HEK293 (cell line): ENCODE measurements at regions not wholly inside any gene's neighbourhood (a gene's known extent, or its start where the extent isn't known, plus 50 kb on each side); places are given as distances from the start of the nearest gene placed in this dataset.
A peak's percentile ranks its signal among the peaks of the same experiment; 100 is the strongest.

Experiments
- GLI4 ChIP-seq: fragments of 450-650 bp; formaldehyde crosslinking; IDR thresholded peaks from 2 replicates; pipeline ENCODE4 v1.5.1; 2016; ENCODE audit warnings: missing biosample characterization, missing genetic modification characterization
- SP2 ChIP-seq: fragments of 450-650 bp; formaldehyde crosslinking; IDR thresholded peaks from 2 replicates; pipeline ENCODE4 v1.5.1; 2016; ENCODE audit warnings: missing biosample characterization, missing genetic modification characterization
- ZBTB1 ChIP-seq: fragments of 450-650 bp; formaldehyde crosslinking; IDR thresholded peaks from 2 replicates; pipeline ENCODE4 v1.5.1; 2016; ENCODE audit warnings: missing biosample characterization, missing genetic modification characterization
- ZBTB10 ChIP-seq: fragments of 450-650 bp; formaldehyde crosslinking; IDR thresholded peaks from 2 replicates; pipeline ENCODE4 v1.5.1; 2016; ENCODE audit warnings: missing biosample characterization, missing genetic modification characterization
- ZFP3 ChIP-seq: fragments of 450-650 bp; formaldehyde crosslinking; IDR thresholded peaks from 2 replicates; pipeline ENCODE4 v1.5.1; 2016; ENCODE audit warnings: low read depth, missing biosample characterization, missing genetic modification characterization
- ZNF157 ChIP-seq: fragments of 450-650 bp; formaldehyde crosslinking; IDR thresholded peaks from 2 replicates; pipeline ENCODE4 v1.5.1; 2016; ENCODE audit warnings: missing biosample characterization, missing genetic modification characterization
- ZNF16 ChIP-seq: fragments of 450-650 bp; formaldehyde crosslinking; IDR thresholded peaks from 2 replicates; pipeline ENCODE4 v1.5.1; 2016; ENCODE audit warnings: low read depth, missing biosample characterization, missing genetic modification characterization
- ZNF184 ChIP-seq: fragments of 450-650 bp; IDR thresholded peaks from 2 replicates; pipeline ENCODE4 v1.5.1; 2018; ENCODE audit warnings: missing biosample characterization, mild to moderate bottlenecking, missing genetic modification characterization
- ZNF211 ChIP-seq: fragments of 450-650 bp; formaldehyde crosslinking; IDR thresholded peaks from 2 replicates; pipeline ENCODE4 v1.5.1; 2016; ENCODE audit warnings: low read depth, missing biosample characterization, missing genetic modification characterization
- ZNF335 ChIP-seq: fragments of 450-650 bp; formaldehyde crosslinking; conservative IDR thresholded peaks from 2 replicates; pipeline ENCODE4 v1.5.1; 2016; ENCODE audit warnings: missing biosample characterization, missing genetic modification characterization
- ZNF350 ChIP-seq: fragments of 450-650 bp; formaldehyde crosslinking; IDR thresholded peaks from 2 replicates; pipeline ENCODE4 v1.5.0; 2017; ENCODE audit warnings: missing biosample characterization, mild to moderate bottlenecking, missing genetic modification characterization
- ZNF404 ChIP-seq: fragments of 450-650 bp; formaldehyde crosslinking; IDR thresholded peaks from 2 replicates; pipeline ENCODE4 v1.5.1; 2017; ENCODE audit warnings: missing biosample characterization, missing genetic modification characterization
- ZNF596 ChIP-seq: fragments of 450-650 bp; IDR thresholded peaks from 2 replicates; pipeline ENCODE4 v1.5.0; 2018; ENCODE audit warnings: missing biosample characterization, mild to moderate bottlenecking, missing genetic modification characterization, moderate library complexity
- ZNF623 ChIP-seq: fragments of 450-650 bp; formaldehyde crosslinking; IDR thresholded peaks from 2 replicates; pipeline ENCODE4 v1.5.1; 2016; ENCODE audit warnings: missing biosample characterization, missing genetic modification characterization
- TF ChIP-seq, protein P1 (sequence below): fragments of 450-650 bp; formaldehyde crosslinking; optimal IDR thresholded peaks from 2 replicates; pipeline ENCODE3; 2016; ENCODE audit warnings: missing biosample characterization, mild to moderate bottlenecking, missing genetic modification characterization
- TF ChIP-seq, protein P2 (sequence below): fragments of 450-650 bp; formaldehyde crosslinking; IDR thresholded peaks from 2 replicates; pipeline ENCODE4 v1.5.1; 2016; ENCODE audit warnings: missing biosample characterization, missing genetic modification characterization, borderline replicate concordance
- TF ChIP-seq, protein P3 (sequence below): IDR thresholded peaks from 2 replicates; pipeline ENCODE4 v1.6.1; 2011; ENCODE audit warnings: mild to moderate bottlenecking, low read depth, low read length, borderline replicate concordance

- TF ChIP-seq ZNF211: no peak
- TF ChIP-seq, protein P1, sequence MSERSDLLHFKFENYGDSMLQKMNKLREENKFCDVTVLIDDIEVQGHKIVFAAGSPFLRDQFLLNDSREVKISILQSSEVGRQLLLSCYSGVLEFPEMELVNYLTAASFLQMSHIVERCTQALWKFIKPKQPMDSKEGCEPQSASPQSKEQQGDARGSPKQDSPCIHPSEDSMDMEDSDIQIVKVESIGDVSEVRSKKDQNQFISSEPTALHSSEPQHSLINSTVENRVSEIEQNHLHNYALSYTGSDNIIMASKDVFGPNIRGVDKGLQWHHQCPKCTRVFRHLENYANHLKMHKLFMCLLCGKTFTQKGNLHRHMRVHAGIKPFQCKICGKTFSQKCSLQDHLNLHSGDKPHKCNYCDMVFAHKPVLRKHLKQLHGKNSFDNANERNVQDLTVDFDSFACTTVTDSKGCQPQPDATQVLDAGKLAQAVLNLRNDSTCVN (tag by site-specific recombination): no peak
- TF ChIP-seq GLI4 (tag by site-specific recombination): 0 out of 2 replicates have a peak, but pooled peaks have one; percentile 74
- no peak for TF ChIP-seq ZNF16 (tag by site-specific recombination)
- TF ChIP-seq ZNF404 (tag by site-specific recombination): no peak
- TF ChIP-seq, protein P2, sequence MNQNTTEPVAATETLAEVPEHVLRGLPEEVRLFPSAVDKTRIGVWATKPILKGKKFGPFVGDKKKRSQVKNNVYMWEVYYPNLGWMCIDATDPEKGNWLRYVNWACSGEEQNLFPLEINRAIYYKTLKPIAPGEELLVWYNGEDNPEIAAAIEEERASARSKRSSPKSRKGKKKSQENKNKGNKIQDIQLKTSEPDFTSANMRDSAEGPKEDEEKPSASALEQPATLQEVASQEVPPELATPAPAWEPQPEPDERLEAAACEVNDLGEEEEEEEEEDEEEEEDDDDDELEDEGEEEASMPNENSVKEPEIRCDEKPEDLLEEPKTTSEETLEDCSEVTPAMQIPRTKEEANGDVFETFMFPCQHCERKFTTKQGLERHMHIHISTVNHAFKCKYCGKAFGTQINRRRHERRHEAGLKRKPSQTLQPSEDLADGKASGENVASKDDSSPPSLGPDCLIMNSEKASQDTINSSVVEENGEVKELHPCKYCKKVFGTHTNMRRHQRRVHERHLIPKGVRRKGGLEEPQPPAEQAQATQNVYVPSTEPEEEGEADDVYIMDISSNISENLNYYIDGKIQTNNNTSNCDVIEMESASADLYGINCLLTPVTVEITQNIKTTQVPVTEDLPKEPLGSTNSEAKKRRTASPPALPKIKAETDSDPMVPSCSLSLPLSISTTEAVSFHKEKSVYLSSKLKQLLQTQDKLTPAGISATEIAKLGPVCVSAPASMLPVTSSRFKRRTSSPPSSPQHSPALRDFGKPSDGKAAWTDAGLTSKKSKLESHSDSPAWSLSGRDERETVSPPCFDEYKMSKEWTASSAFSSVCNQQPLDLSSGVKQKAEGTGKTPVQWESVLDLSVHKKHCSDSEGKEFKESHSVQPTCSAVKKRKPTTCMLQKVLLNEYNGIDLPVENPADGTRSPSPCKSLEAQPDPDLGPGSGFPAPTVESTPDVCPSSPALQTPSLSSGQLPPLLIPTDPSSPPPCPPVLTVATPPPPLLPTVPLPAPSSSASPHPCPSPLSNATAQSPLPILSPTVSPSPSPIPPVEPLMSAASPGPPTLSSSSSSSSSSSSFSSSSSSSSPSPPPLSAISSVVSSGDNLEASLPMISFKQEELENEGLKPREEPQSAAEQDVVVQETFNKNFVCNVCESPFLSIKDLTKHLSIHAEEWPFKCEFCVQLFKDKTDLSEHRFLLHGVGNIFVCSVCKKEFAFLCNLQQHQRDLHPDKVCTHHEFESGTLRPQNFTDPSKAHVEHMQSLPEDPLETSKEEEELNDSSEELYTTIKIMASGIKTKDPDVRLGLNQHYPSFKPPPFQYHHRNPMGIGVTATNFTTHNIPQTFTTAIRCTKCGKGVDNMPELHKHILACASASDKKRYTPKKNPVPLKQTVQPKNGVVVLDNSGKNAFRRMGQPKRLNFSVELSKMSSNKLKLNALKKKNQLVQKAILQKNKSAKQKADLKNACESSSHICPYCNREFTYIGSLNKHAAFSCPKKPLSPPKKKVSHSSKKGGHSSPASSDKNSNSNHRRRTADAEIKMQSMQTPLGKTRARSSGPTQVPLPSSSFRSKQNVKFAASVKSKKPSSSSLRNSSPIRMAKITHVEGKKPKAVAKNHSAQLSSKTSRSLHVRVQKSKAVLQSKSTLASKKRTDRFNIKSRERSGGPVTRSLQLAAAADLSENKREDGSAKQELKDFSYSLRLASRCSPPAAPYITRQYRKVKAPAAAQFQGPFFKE (tag by site-specific recombination): no peak
- no peak for TF ChIP-seq ZNF350
- TF ChIP-seq ZFP3 (tag by site-specific recombination): no peak; the same call in 1 of the 2 replicates
- no peak for TF ChIP-seq ZNF596 (tag by site-specific recombination)
- TF ChIP-seq, protein P3, sequence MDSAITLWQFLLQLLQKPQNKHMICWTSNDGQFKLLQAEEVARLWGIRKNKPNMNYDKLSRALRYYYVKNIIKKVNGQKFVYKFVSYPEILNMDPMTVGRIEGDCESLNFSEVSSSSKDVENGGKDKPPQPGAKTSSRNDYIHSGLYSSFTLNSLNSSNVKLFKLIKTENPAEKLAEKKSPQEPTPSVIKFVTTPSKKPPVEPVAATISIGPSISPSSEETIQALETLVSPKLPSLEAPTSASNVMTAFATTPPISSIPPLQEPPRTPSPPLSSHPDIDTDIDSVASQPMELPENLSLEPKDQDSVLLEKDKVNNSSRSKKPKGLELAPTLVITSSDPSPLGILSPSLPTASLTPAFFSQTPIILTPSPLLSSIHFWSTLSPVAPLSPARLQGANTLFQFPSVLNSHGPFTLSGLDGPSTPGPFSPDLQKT: no peak
- no peak for TF ChIP-seq SP2 (tag by site-specific recombination)
- no peak for TF ChIP-seq ZNF335 (tag by site-specific recombination)
- TF ChIP-seq ZNF157 (tag by site-specific recombination): 0 out of 2 replicates have a peak, but pooled peaks have one; percentile 32
- TF ChIP-seq ZNF184 (tag by site-specific recombination): no peak
- TF ChIP-seq ZBTB10 (tag by site-specific recombination): peak; percentile 28; the same call in 1 of the 2 replicates
- no peak for TF ChIP-seq ZBTB1 (tag by site-specific recombination)
- no peak for TF ChIP-seq ZNF623
Measured at GRCh38 chr7:131654249-131654558, 97.8 kb upstream of the PODXL start (continued).
